ENCODE measurements at regions not wholly inside any gene's neighbourhood (a gene's known extent, or its start where the extent isn't known, plus 50 kb on each side); places are given as distances from the start of the nearest gene placed in this dataset.

GRCh38 chr6:95017922-95018321, 559.4 kb upstream of the MANEA start:
- Histone ChIP-seq H4K20me1 (ENCODE audit: insufficient read depth) (no peaks in the 10 kb centered on the region), H3K36me3 (ENCODE audit: insufficient read depth, low read length) (no peaks in the 10 kb centered on the region), H3K27ac (ENCODE audit: low read length) (no peak overlapping the region), H3F3A (ENCODE audit: insufficient read depth, low read length, poor library complexity, severe bottlenecking) (no peaks in the 10 kb centered on the region), H3K4me3 (ENCODE audit: low read length) (no peak overlapping the region), H3K9me2 (ENCODE audit: insufficient read depth, low read length) (no peaks in the 10 kb centered on the region), H3K9ac (ENCODE audit: low read length) (no peak overlapping the region), H3K79me2 (replicated peaks; ENCODE audit: insufficient read depth, low read length) (no peaks in the 10 kb centered on the region), H2AFZ (ENCODE audit: low read depth, low read length) (no peak overlapping the region), H3K9me3 (ENCODE audit: low read length) (no peaks in the 10 kb centered on the region), H3K27me3 (ENCODE audit: insufficient read depth, low read depth, low read length) (no peaks in the 10 kb centered on the region), H3K4me2 (ENCODE audit: low read length) (no peak overlapping the region)
- no peak for TF ChIP-seq REST (IDR thresholded peaks at IDR 0.05; ENCODE audit: borderline replicate concordance)
- no peak for TF ChIP-seq POLR2AphosphoS5 (IDR thresholded peaks at IDR 0.05)
- no peak for TF ChIP-seq RAD21 (conservative IDR thresholded peaks at IDR 0.05)
- no peak for TF ChIP-seq SMC3 (conservative IDR thresholded peaks at IDR 0.05; ENCODE audit: poor library complexity)
- no peak for TF ChIP-seq TAF1 (IDR thresholded peaks at IDR 0.05; ENCODE audit: low read depth)
- no peak for TF ChIP-seq CTCF (IDR thresholded peaks at IDR 0.05; ENCODE audit: poor library complexity, severe bottlenecking)
- TF ChIP-seq MXI1 (conservative IDR thresholded peaks at IDR 0.05; ENCODE audit: poor library complexity, severe bottlenecking), result no peak
- TF ChIP-seq EZH2 (IDR thresholded peaks at IDR 0.05; ENCODE audit: borderline replicate concordance, insufficient read depth, low read length, poor library complexity, severe bottlenecking), result no peak
- TF ChIP-seq EP300 (conservative IDR thresholded peaks at IDR 0.05; ENCODE audit: poor library complexity, severe bottlenecking), result no peak

Measured in neural cell (in vitro differentiated cells).